ENCODE measurements at regions not wholly inside any gene's neighbourhood (a gene's known extent, or its start where the extent isn't known, plus 50 kb on each side); places are given as distances from the start of the nearest gene placed in this dataset.

DNA sequence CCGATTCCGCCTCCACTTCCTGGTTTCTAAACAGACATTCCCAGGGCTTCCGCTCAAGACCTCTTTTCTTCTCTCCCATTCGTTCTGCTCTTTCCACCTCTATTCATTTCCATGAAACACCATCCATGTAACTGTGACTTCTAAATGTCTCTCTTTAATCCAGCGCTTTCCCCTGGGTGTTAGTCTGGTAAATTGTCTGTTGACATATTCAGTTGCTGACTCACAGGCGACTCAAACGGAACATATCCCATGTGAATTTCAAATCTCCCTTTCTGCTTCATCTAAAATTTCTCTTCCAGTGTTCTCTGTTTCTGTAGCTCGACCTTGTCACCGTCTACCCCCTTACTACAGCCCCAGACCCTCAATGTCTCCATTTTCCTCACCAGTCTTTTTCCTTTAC is 119.1 kb downstream of the PFKFB3 start:
- ChIA-PET CTCF (interaction anchor here (1.0 kb wide), 1 partner anchor 80 kb away, joined by 3 read pairs; no protein-coding TSS in a partner anchor), POLR2A (no interaction called here)
- H3K36me3 Mint-ChIP-seq (ENCODE audit: low read depth) = peaks cover 11% of the 10 kb centered on the region
- H3K27me3 Mint-ChIP-seq (ENCODE audit: low read depth) = no peaks in the 10 kb centered on the region
- no peak overlapping the region for H3K27ac Mint-ChIP-seq
- ATAC-seq (no peak), DNase-seq (no peak)
- no peak overlapping the region for H3K4me3 Mint-ChIP-seq
- H3K9me3 Mint-ChIP-seq (ENCODE audit: insufficient read depth) = no peaks in the 10 kb centered on the region
- H3K4me1 Mint-ChIP-seq (ENCODE audit: low read depth) = peaks cover 11% of the 10 kb centered on the region

DNA sequence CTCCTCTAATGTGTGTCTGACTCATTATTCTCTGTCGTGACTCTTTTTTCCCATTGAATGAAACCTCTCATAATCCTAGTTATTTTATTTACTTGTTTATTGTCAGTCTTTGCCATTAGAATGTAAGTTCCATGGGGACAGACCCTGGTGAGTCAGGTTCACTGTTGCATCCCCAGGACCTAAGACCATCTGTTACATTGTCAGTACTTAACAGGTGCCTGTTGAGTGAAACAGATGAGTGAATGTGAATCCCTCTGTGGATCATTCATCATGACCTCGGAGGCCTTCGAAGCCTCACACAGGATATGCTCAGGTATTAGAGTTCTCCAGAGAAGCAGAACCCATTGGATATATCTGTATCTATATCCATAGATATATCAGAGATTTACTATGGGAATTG is 120.1 kb downstream of the PFKFB3 start:
- CTCF ChIA-PET = interaction anchor here (2.6 kb wide), 1 partner anchor 79 kb away, joined by 6 read pairs; no protein-coding TSS in a partner anchor
- Mint-ChIP-seq H3K4me3 (no peak overlapping the region), H3K27ac (no peak overlapping the region), H3K27me3 (ENCODE audit: low read depth) (no peaks in the 10 kb centered on the region), H3K9me3 (ENCODE audit: insufficient read depth) (no peaks in the 10 kb centered on the region), H3K4me1 (ENCODE audit: low read depth) (peaks cover 11% of the 10 kb centered on the region), H3K36me3 (ENCODE audit: low read depth) (peaks cover 7% of the 10 kb centered on the region)
- ATAC-seq (no peak), DNase-seq (no peak)
- POLR2A ChIA-PET = no interaction called here

DNA sequence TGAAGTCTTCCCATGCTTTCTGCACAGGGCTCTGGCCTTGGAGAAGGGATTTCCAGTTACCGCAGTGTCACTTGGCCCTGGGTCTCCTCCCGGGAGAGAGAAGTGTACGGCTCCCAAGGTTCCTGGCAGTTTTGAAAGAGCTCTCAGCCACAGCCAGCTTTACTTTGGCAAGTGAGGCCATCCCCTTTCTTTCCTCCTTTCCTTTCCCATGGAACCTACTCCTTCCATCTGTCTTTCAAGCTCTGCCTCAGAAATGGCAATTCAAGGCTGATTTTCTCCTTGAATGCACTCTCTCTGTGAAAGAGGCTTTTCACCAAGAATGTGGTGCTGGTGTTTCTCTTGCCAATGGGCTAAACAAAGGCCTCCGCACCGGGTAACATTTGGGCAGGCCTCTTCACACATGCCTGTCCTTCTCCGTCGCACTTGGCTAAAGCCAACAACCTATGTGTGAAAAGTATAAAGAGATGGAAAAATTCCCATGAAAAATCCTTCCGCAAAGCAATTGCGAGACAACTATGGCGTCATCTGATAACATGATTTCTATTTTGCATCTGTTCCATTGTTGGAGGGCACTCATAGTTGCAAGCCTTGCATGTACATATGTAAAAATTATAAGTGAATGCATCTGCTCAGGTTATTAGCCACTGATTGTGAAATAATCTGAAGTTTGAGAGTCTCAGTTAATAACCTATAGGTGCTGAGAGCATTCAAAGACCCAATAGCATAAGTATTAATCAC is 125.4 kb downstream of the PFKFB3 start:
- Mint-ChIP-seq H3K27me3 (ENCODE audit: low read depth) (no peaks in the 10 kb centered on the region), H3K4me1 (ENCODE audit: low read depth) (no peaks in the 10 kb centered on the region), H3K36me3 (ENCODE audit: low read depth) (peaks cover 17% of the 10 kb centered on the region), H3K27ac (no peak overlapping the region), H3K4me3 (no peak overlapping the region), H3K9me3 (ENCODE audit: insufficient read depth) (peaks cover 5% of the 10 kb centered on the region)
- no peak for ATAC-seq
- no peak for DNase-seq
- ChIA-PET CTCF (interaction anchor here (0.9 to 1.5 kb wide), 2 partner anchors 9 to 74 kb away, joined by 3 to 5 read pairs; no protein-coding TSS in a partner anchor), POLR2A (no interaction called here)

DNA sequence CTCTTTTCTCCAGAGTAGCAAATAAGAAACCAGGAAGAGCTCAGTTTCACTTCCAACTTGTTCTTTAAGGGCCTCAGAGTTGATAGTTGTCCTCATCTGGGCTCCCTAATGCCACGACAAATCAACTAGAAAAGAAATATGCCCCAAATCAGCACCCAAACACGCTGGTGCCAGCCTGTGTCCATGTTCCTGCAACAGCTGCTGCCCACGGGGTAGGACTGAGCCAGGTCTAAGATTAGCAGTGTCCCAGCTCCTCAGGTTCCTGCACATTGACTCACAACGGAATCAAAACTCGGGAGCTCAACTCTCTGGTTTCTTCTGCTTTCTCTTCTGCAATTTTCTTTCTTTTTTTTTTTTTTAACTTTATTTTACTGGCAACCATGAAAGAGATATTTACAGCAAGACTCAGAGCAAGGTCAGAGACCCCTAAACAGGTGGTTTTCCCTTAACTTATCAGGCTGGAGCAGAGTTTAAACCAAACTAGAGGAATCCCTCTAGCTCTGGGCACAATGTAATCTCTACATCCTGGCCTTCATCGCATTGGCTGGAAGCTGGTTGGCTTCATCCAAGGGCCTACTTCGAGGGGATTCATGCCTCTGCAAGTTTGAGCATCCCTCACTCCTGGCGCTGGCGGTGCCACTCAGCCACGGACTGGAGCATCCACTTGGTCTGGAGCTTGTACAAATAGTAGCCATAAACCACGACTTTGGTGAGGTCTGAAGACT is 126.1 kb downstream of the PFKFB3 start:
- peaks cover 12% of the 10 kb centered on the region for H3K9me3 Mint-ChIP-seq (ENCODE audit: insufficient read depth)
- H3K4me1 Mint-ChIP-seq (ENCODE audit: low read depth) = no peaks in the 10 kb centered on the region
- ATAC-seq (no peak), DNase-seq (no peak)
- no peaks in the 10 kb centered on the region for H3K27me3 Mint-ChIP-seq (ENCODE audit: low read depth)
- ChIA-PET POLR2A (interaction anchor here (0.5 to 0.6 kb wide), 2 partner anchors 59 to 126 kb away, joined by 3 read pairs; partner anchors contain the start of gene PFKFB3), CTCF (interaction anchor here (0.9 to 1.5 kb wide), 4 partner anchors 10 to 73 kb away, joined by 3 to 5 read pairs (median 4); no protein-coding TSS in a partner anchor)
- H3K36me3 Mint-ChIP-seq (ENCODE audit: low read depth) = peaks cover 25% of the 10 kb centered on the region
- H3K27ac Mint-ChIP-seq = no peak overlapping the region
- H3K4me3 Mint-ChIP-seq = no peak overlapping the region

- DNase-seq (no peak), ATAC-seq (no peak)
- Mint-ChIP-seq H3K4me3 (no peak overlapping the region), H3K27me3 (ENCODE audit: low read depth) (no peaks in the 10 kb centered on the region), H3K4me1 (ENCODE audit: low read depth) (peaks cover 6% of the 10 kb centered on the region), H3K27ac (no peak overlapping the region), H3K9me3 (ENCODE audit: insufficient read depth) (peaks cover 17% of the 10 kb centered on the region), H3K36me3 (ENCODE audit: low read depth) (peaks cover 29% of the 10 kb centered on the region)
- POLR2A ChIA-PET = no interaction called here
- CTCF ChIA-PET = interaction anchor here (1.1 to 1.3 kb wide), 2 partner anchors 69 to 131 kb away, joined by 3 read pairs; partner anchors contain the start of gene PFKFB3
These were observed 130.4 kb downstream of the PFKFB3 start for GRCh38 chr10:6333086-6333485.

DNA sequence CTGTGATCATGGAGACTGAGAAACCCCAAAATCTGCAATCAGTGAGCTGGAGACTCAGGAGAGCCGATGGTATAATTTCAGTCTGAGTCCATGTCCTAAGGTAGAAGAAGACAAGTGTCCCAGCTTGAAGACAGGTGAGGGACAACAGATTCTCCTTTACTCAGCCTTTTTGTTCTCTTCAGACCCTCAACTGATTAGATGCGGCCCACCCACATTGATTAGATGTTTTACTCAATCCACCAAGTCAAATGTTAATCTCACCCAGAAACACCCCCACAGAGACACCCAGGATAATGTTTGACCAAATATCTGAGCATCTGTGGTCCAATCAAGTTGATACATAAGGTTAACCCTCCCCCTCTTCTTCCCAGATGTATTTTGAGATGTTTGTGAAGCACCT is 131.2 kb downstream of the PFKFB3 start:
- Mint-ChIP-seq H3K36me3 (ENCODE audit: low read depth) (peaks cover 29% of the 10 kb centered on the region), H3K9me3 (ENCODE audit: insufficient read depth) (peaks cover 17% of the 10 kb centered on the region), H3K27ac (no peak overlapping the region), H3K4me3 (no peak overlapping the region), H3K4me1 (ENCODE audit: low read depth) (peaks cover 6% of the 10 kb centered on the region), H3K27me3 (ENCODE audit: low read depth) (no peaks in the 10 kb centered on the region)
- ATAC-seq (no peak), DNase-seq (no peak)
- CTCF ChIA-PET = interaction anchor here (0.9 to 1.3 kb wide), 2 partner anchors 132 kb away, joined by 3 to 4 read pairs; partner anchors contain the start of gene PFKFB3
- POLR2A ChIA-PET = no interaction called here

GRCh38 chr10:6336016-6336415 is 133.3 kb downstream of the PFKFB3 start:
- ATAC-seq = no peak
- DNase-seq = no peak
- CTCF ChIA-PET = interaction anchor here (0.6 to 1.6 kb wide), 3 partner anchors 12 to 1300 kb away, joined by 3 to 5 read pairs (median 3); no protein-coding TSS in a partner anchor

GRCh38 chr10:6337382-6337781 is 134.7 kb downstream of the PFKFB3 start:
- H3K27ac Mint-ChIP-seq = no peak overlapping the region
- DNase-seq (no peak), ATAC-seq (no peak)
- H3K9me3 Mint-ChIP-seq (ENCODE audit: insufficient read depth) = peaks cover 17% of the 10 kb centered on the region
- ChIA-PET POLR2A (no interaction called here), CTCF (no interaction called here)
- peaks cover 15% of the 10 kb centered on the region for H3K36me3 Mint-ChIP-seq (ENCODE audit: low read depth)
- H3K4me1 Mint-ChIP-seq (ENCODE audit: low read depth) = peaks cover 6% of the 10 kb centered on the region
- no peaks in the 10 kb centered on the region for H3K27me3 Mint-ChIP-seq (ENCODE audit: low read depth)
- H3K4me3 Mint-ChIP-seq = no peak overlapping the region

More at GRCh38 chr10:6336016-6336415, 133.3 kb downstream of the PFKFB3 start:
- Mint-ChIP-seq H3K4me1 (ENCODE audit: low read depth) (peaks cover 6% of the 10 kb centered on the region), H3K4me3 (no peak overlapping the region), H3K27me3 (ENCODE audit: low read depth) (no peaks in the 10 kb centered on the region), H3K9me3 (ENCODE audit: insufficient read depth) (peaks cover 17% of the 10 kb centered on the region), H3K36me3 (ENCODE audit: low read depth) (peaks cover 23% of the 10 kb centered on the region), H3K27ac (no peak overlapping the region)
- POLR2A ChIA-PET = interaction anchor here (0.6 to 1.1 kb wide), 2 partner anchors 11 to 255 kb away, joined by 3 read pairs; no protein-coding TSS in a partner anchor

- DNase-seq (no peak), ATAC-seq (no peak)
- CTCF ChIA-PET = interaction anchor here (1.4 kb wide), 1 partner anchor 136 kb away, joined by 3 read pairs; the partner anchor contains the start of gene PFKFB3
- POLR2A ChIA-PET = interaction anchor here (1.0 kb wide), 1 partner anchor 10 kb away, joined by 3 read pairs; no protein-coding TSS in a partner anchor
- H3K4me3 Mint-ChIP-seq = no peak overlapping the region
- H3K27me3 Mint-ChIP-seq (ENCODE audit: low read depth) = no peaks in the 10 kb centered on the region
- peaks cover 10% of the 10 kb centered on the region for H3K9me3 Mint-ChIP-seq (ENCODE audit: insufficient read depth)
- peaks cover 13% of the 10 kb centered on the region for H3K4me1 Mint-ChIP-seq (ENCODE audit: low read depth)
- no peak overlapping the region for H3K27ac Mint-ChIP-seq
- H3K36me3 Mint-ChIP-seq (ENCODE audit: low read depth) = peaks cover 9% of the 10 kb centered on the region
These were observed 135.6 kb downstream of the PFKFB3 start for GRCh38 chr10:6338361-6338760.

- CTCF ChIA-PET = no interaction called here
- H3K9me3 Mint-ChIP-seq (ENCODE audit: insufficient read depth) = peaks cover 3% of the 10 kb centered on the region
- POLR2A ChIA-PET = no interaction called here
- peaks cover 21% of the 10 kb centered on the region for H3K4me1 Mint-ChIP-seq (ENCODE audit: low read depth)
- H3K4me3 Mint-ChIP-seq = no peak overlapping the region
- no peak overlapping the region for H3K27ac Mint-ChIP-seq
- no peaks in the 10 kb centered on the region for H3K27me3 Mint-ChIP-seq (ENCODE audit: low read depth)
- peaks cover 3% of the 10 kb centered on the region for H3K36me3 Mint-ChIP-seq (ENCODE audit: low read depth)
- ATAC-seq (no peak), DNase-seq (no peak)
These were observed 137.2 kb downstream of the PFKFB3 start for GRCh38 chr10:6339891-6340290.

GRCh38 chr10:6342096-6342685 is 139.5 kb downstream of the PFKFB3 start:
- H3K27ac Mint-ChIP-seq = peak overlapping the region; percentile 26
- peaks cover 3% of the 10 kb centered on the region for H3K9me3 Mint-ChIP-seq (ENCODE audit: insufficient read depth)
- no peak overlapping the region for H3K4me3 Mint-ChIP-seq

More at GRCh38 chr10:6342096-6342685, 139.5 kb downstream of the PFKFB3 start:
- DNase-seq = no peak
- ATAC-seq = no peak
- Mint-ChIP-seq H3K36me3 (ENCODE audit: low read depth) (peaks cover 11% of the 10 kb centered on the region), H3K4me1 (ENCODE audit: low read depth) (peaks cover 39% of the 10 kb centered on the region), H3K27me3 (ENCODE audit: low read depth) (no peaks in the 10 kb centered on the region)
- ChIA-PET CTCF (interaction anchor here (1.0 kb wide), 1 partner anchor 46 kb away, joined by 5 read pairs; no protein-coding TSS in a partner anchor), POLR2A (no interaction called here)
